ENCODE measurements at regions not wholly inside any gene's neighbourhood (a gene's known extent, or its start where the extent isn't known, plus 50 kb on each side); places are given as distances from the start of the nearest gene placed in this dataset.

DNA sequence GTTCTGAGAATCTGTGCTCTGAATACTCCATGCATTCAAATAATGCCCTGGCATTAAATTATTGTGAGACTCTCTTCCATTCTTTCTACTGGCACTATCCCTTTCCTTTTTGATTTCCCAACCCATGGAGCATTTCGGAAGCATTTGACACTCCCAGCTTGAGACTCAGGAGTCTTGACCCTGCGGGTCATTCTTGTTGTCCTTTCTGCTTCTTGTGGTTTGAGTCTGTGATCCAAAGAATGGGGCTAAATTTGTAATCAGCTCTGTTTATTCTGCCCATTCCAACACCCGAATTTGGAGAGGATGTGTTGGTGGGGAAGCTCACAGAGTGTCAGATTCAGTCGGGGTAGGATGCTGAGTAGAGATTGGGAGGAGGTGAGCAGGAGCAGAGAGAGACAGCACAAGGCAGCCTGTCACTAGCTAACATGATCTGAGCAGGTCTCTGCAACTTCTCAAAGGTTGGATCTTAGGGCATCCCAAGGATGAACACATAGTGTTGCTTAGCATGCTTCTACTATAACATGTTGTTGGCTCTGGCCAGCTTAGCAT lies 80.4 kb upstream of the BMPER start:
- TF ChIP-seq POLR2AphosphoS5 (IDR thresholded peaks at IDR 0.05; ENCODE audit: low read depth, low read length) (no peak), REST (IDR thresholded peaks at IDR 0.05; ENCODE audit: insufficient read depth in 1 of 2, low read depth in 2 of 2, low read length in 2 of 2) (no peak), SIN3A (IDR thresholded peaks at IDR 0.05; ENCODE audit: borderline replicate concordance, insufficient read depth, low read length) (no peak), TAF1 (IDR thresholded peaks at IDR 0.05; ENCODE audit: borderline replicate concordance, insufficient read depth, low read length) (no peak), FOXP2 (optimal IDR thresholded peaks at IDR 0.05; ENCODE audit: borderline replicate concordance, extremely low read depth, extremely low read length, insufficient read depth) (no peak)

Data from PFSK-1 (cell line).